NCI-H2196 (cell line): ENCODE measurements at regions not wholly inside any gene's neighbourhood (a gene's known extent, or its start where the extent isn't known, plus 50 kb on each side); places are given as distances from the start of the nearest gene placed in this dataset.
"Not testable (repeated sequence)": the region's sequence is repeated elsewhere in the genome, so short reads cannot be mapped to it uniquely, and the experiment has no call there.

Source experiments
- DNase-seq: peaks from one replicate; lab custom pipeline; 2025; ENCODE audit not compliant: unreplicated experiment; lab: John Stamatoyannopoulos, UW

GRCh38 chr3:20747741-20748140 is 561.7 kb upstream of the SGO1 start:
- no peak for DNase-seq

GRCh38 chr3:20743553-20744321 is 557.7 kb upstream of the SGO1 start:
- DNase-seq, result no peak

- DNase-seq, result no peak
Observed at GRCh38 chr3:20742903-20743552, 557.0 kb upstream of the SGO1 start.

GRCh38 chr3:20741381-20741780 is 555.4 kb upstream of the SGO1 start:
- no peak for DNase-seq

GRCh38 chr3:20739814-20740213 is 553.8 kb upstream of the SGO1 start:
- DNase-seq, result no peak

GRCh38 chr3:20736287-20736852 is 550.4 kb upstream of the SGO1 start:
- no peak for DNase-seq

GRCh38 chr3:20729185-20729584 is 543.2 kb upstream of the SGO1 start:
- no peak for DNase-seq

- no peak for DNase-seq
Observed at GRCh38 chr3:20726786-20727185, 540.8 kb upstream of the SGO1 start.

GRCh38 chr3:20724241-20724640 is 538.2 kb upstream of the SGO1 start:
- no peak for DNase-seq

- not testable (repeated sequence) for DNase-seq
Observed at GRCh38 chr3:20716425-20716824, 530.4 kb upstream of the SGO1 start.

- no peak for DNase-seq
Observed at GRCh38 chr3:20701641-20702040, 515.6 kb upstream of the SGO1 start.

GRCh38 chr3:20700714-20701113 is 514.7 kb upstream of the SGO1 start:
- DNase-seq, result no peak

GRCh38 chr3:20698896-20699295 is 512.9 kb upstream of the SGO1 start:
- DNase-seq, result no peak

- no peak for DNase-seq
Observed at GRCh38 chr3:20696388-20697150, 510.6 kb upstream of the SGO1 start.

- no peak for DNase-seq
Observed at GRCh38 chr3:20692675-20693074, 506.7 kb upstream of the SGO1 start.

- DNase-seq, result no peak
Observed at GRCh38 chr3:20683910-20684309, 497.9 kb upstream of the SGO1 start.

GRCh38 chr3:20682573-20682972 is 496.6 kb upstream of the SGO1 start:
- DNase-seq, result no peak

- no peak for DNase-seq
Observed at GRCh38 chr3:20680990-20681628, 495.1 kb upstream of the SGO1 start.

- no peak for DNase-seq
Observed at GRCh38 chr3:20673866-20674265, 487.9 kb upstream of the SGO1 start.

- no peak for DNase-seq
Observed at GRCh38 chr3:20669675-20670074, 483.7 kb upstream of the SGO1 start.

GRCh38 chr3:20669184-20669583 is 483.2 kb upstream of the SGO1 start:
- no peak for DNase-seq
